ENCODE measurements at regions not wholly inside any gene's neighbourhood (a gene's known extent, or its start where the extent isn't known, plus 50 kb on each side); places are given as distances from the start of the nearest gene placed in this dataset.

DNA sequence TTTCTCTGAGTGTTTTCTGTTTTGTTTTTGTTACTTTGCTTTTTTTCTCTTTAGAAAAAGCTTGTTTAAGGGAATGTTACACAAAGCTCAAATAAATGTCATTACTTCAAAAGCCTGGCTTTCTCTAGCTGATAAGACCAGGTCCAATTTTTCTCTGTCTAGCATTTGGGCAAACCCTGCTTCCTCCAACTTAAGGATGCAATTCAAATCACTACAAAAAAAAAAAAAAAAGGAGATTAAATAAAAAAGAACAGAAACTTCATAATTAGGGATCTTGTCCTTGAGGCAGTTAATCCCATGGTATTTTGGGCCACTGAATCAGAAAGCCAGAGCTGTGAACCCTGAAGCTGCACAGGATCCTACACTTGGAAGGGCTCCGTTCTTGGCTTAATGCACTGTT is 480.8 kb upstream of the KIRREL3 start:
- Mint-ChIP-seq H3K4me1 (ENCODE audit: low read depth) (no peaks in the 10 kb centered on the region), H3K36me3 (ENCODE audit: low read depth) (no peaks in the 10 kb centered on the region), H3K27me3 (ENCODE audit: insufficient read depth) (0 out of 2 replicates have a peak, but pooled peaks cover 2% of the 10 kb centered on the region), H3K9me3 (no peaks in the 10 kb centered on the region), H3K27ac (no peak overlapping the region), H3K4me3 (no peak overlapping the region)
- TF ChIP-seq, protein P1, sequence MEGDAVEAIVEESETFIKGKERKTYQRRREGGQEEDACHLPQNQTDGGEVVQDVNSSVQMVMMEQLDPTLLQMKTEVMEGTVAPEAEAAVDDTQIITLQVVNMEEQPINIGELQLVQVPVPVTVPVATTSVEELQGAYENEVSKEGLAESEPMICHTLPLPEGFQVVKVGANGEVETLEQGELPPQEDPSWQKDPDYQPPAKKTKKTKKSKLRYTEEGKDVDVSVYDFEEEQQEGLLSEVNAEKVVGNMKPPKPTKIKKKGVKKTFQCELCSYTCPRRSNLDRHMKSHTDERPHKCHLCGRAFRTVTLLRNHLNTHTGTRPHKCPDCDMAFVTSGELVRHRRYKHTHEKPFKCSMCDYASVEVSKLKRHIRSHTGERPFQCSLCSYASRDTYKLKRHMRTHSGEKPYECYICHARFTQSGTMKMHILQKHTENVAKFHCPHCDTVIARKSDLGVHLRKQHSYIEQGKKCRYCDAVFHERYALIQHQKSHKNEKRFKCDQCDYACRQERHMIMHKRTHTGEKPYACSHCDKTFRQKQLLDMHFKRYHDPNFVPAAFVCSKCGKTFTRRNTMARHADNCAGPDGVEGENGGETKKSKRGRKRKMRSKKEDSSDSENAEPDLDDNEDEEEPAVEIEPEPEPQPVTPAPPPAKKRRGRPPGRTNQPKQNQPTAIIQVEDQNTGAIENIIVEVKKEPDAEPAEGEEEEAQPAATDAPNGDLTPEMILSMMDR (IDR thresholded peaks at IDR 0.05), result no peak
- no peak for DNase-seq

DNA sequence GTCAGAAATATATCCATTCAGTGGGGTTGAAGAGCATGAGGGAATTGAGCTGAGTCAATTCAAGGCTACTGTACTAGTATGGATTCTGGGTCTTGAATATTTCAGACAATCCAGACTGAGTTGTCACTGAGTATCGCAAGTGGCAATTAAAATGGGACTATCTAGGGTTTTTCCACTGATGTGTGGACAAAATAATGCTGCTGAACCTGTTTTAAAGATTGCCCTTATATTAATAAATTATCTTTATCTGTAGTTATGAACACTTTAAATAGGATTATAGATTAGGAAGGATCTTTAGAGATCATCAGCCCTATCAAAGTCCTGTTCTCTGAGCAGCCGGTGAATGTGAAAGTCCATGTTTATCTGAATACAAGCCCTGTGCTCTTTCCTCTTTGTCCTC is 478.3 kb upstream of the KIRREL3 start:
- TF ChIP-seq, protein P1 (IDR thresholded peaks at IDR 0.05), result no peak
- DNase-seq, result no peak
- peaks cover 4% of the 10 kb centered on the region; the same call in 1 of the 2 replicates for H3K27me3 Mint-ChIP-seq (ENCODE audit: insufficient read depth)
- H3K36me3 Mint-ChIP-seq (ENCODE audit: low read depth), result no peaks in the 10 kb centered on the region
- H3K27ac Mint-ChIP-seq, result no peak overlapping the region
- H3K4me1 Mint-ChIP-seq (ENCODE audit: low read depth), result no peaks in the 10 kb centered on the region
- no peak overlapping the region for H3K4me3 Mint-ChIP-seq
- H3K9me3 Mint-ChIP-seq, result no peaks in the 10 kb centered on the region

DNA sequence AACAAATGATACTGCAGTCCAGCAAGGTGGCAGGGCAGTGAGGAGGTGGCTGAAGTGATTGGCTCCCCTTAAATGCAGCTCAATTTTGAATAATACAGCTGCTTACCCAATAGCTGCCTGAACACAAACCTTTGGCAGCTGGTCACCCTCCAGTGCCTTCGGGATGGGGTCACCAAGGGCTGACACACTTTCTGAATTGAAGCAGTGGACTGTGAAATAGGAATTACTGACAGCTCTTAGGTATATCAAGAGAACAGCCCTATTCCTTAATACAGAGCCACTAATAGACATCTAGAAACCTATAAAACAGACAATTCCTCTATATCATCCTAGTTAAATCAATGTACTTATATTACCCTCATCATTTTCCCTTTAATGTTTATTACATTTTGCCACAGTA is 474.2 kb upstream of the KIRREL3 start:
- H3K36me3 Mint-ChIP-seq (ENCODE audit: low read depth), result no peaks in the 10 kb centered on the region
- TF ChIP-seq, protein P1 (IDR thresholded peaks at IDR 0.05), result no peak
- no peak overlapping the region for H3K27ac Mint-ChIP-seq
- DNase-seq, result no peak
- no peaks in the 10 kb centered on the region for H3K4me1 Mint-ChIP-seq (ENCODE audit: low read depth)
- H3K4me3 Mint-ChIP-seq, result no peak overlapping the region
- H3K27me3 Mint-ChIP-seq (ENCODE audit: insufficient read depth), result peaks cover 4% of the 10 kb centered on the region; the same call in 1 of the 2 replicates
- H3K9me3 Mint-ChIP-seq, result no peaks in the 10 kb centered on the region

DNA sequence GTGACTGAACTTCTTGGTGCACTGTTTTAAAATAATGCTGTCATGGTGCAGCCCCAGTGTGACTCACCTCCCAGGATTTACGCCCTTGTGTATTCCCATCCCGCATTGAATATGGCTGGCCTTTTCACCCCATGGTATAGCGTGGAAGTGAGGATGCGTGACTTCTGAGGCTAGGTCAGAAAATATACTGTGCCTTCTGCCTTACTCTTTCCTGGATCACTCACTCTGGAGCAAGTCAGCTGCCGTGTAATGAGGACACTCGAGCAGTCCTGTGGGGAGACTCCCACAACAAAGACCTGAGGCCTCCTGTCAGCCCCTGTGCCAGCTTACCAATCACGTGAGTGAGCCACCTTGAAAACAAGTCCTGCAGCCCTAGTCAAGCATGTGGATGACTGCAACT is 471.9 kb upstream of the KIRREL3 start:
- no peaks in the 10 kb centered on the region for H3K36me3 Mint-ChIP-seq (ENCODE audit: low read depth)
- peaks cover 2% of the 10 kb centered on the region; the same call in 1 of the 2 replicates for H3K27me3 Mint-ChIP-seq (ENCODE audit: insufficient read depth)
- H3K4me1 Mint-ChIP-seq (ENCODE audit: low read depth), result no peaks in the 10 kb centered on the region
- no peak overlapping the region for H3K27ac Mint-ChIP-seq
- TF ChIP-seq, protein P1 (IDR thresholded peaks at IDR 0.05), result no peak
- no peaks in the 10 kb centered on the region for H3K9me3 Mint-ChIP-seq
- no peak for DNase-seq
- H3K4me3 Mint-ChIP-seq, result no peak overlapping the region

DNA sequence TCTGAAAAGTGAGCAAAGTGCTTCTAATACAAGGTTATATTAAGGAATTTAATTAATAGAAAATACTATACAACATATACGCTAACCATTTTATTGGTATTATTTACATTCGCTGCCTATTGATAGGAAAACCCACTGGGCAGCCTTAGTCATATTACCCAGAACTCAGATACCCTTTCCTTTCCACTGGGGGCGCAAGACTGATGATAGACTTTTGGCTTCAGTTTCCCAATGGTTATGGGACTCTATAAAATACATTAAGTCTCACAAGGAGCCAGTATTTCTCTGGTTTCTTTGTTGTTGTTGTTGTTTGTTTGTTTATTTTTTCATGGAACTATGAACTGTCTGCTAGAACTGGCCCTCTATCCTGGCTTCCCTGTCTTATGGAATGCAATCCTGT is 471.1 kb upstream of the KIRREL3 start:
- Mint-ChIP-seq H3K36me3 (ENCODE audit: low read depth) (no peaks in the 10 kb centered on the region), H3K4me1 (ENCODE audit: low read depth) (no peaks in the 10 kb centered on the region), H3K27ac (no peak overlapping the region), H3K4me3 (no peak overlapping the region), H3K9me3 (no peaks in the 10 kb centered on the region), H3K27me3 (ENCODE audit: insufficient read depth) (peaks cover 2% of the 10 kb centered on the region; the same call in 1 of the 2 replicates)
- DNase-seq, result no peak
- TF ChIP-seq, protein P1 (IDR thresholded peaks at IDR 0.05), result peak; percentile 53
